ENCODE measurements at regions not wholly inside any gene's neighbourhood (a gene's known extent, or its start where the extent isn't known, plus 50 kb on each side); places are given as distances from the start of the nearest gene placed in this dataset.

DNA sequence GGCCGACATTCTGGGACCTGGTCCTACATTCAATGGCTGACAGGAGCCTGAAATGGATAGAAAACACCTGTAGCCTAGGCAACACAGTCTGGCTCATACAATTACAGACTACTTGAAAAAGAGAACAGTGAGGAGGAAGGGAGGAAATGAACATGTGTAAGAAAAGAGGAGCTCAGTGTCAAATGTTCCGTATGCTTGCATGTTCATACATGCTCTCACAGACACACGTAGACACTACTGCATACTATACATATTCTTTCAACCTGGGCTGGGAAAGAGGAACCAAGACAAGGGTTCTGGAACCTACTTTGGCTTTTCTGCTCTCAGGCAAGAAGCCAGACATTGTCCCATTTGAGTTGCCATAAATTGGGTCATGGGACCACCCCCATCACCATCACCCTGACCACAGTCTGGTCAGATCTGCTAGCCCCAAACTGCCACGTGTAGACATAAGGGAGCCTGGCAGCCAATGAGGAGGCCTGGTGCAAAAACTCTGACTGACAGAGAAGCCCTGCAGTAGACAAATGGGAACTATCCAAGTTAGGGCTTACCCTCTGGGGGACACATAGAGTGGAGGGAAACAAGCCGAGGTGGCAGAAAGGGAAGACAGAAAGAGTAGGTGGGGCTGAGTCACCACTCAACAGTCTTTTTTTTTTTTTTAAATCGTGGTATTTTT is 310.0 kb downstream of the SHQ1 start:
- H2AFZ ChIP-seq, result no peak overlapping the region
- TF ChIP-seq EZH2 (IDR thresholded peaks at IDR 0.05; ENCODE audit: borderline replicate concordance) (no peak), EZH2phosphoT487 (IDR thresholded peaks at IDR 0.05; ENCODE audit: low read depth, severe bottlenecking, unreplicated experiment) (no peak)
- TF ChIP-seq, protein P1, sequence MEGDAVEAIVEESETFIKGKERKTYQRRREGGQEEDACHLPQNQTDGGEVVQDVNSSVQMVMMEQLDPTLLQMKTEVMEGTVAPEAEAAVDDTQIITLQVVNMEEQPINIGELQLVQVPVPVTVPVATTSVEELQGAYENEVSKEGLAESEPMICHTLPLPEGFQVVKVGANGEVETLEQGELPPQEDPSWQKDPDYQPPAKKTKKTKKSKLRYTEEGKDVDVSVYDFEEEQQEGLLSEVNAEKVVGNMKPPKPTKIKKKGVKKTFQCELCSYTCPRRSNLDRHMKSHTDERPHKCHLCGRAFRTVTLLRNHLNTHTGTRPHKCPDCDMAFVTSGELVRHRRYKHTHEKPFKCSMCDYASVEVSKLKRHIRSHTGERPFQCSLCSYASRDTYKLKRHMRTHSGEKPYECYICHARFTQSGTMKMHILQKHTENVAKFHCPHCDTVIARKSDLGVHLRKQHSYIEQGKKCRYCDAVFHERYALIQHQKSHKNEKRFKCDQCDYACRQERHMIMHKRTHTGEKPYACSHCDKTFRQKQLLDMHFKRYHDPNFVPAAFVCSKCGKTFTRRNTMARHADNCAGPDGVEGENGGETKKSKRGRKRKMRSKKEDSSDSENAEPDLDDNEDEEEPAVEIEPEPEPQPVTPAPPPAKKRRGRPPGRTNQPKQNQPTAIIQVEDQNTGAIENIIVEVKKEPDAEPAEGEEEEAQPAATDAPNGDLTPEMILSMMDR (IDR thresholded peaks at IDR 0.05; ENCODE audit: poor library complexity), result no peak
- no peak for DNase-seq (ENCODE audit: low spot score)
- no peaks in the 10 kb centered on the region for H4K20me1 ChIP-seq (ENCODE audit: insufficient read depth, poor library complexity, severe bottlenecking)
- no peaks in the 10 kb centered on the region for H3K36me3 ChIP-seq (replicated peaks; ENCODE audit: insufficient read depth, low read depth)
- H3K27ac ChIP-seq, result no peak overlapping the region
- no peaks in the 10 kb centered on the region for H3K27me3 ChIP-seq
- 81% methylated on average over 6 of the region's 6 CpGs for WGBS (ENCODE audit: low lambda C conversion rate, missing lambda C conversion rate)
- H3K4me3 ChIP-seq, result no peak overlapping the region
- H3K79me2 ChIP-seq, result no peaks in the 10 kb centered on the region
- H3K9me3 ChIP-seq (ENCODE audit: low read depth), result no peaks in the 10 kb centered on the region
- H3K9me2 ChIP-seq (replicated peaks; ENCODE audit: insufficient read depth), result no peaks in the 10 kb centered on the region
- H3K4me1 ChIP-seq (ENCODE audit: insufficient read depth), result no peaks in the 10 kb centered on the region
- no peak overlapping the region for H3K4me2 ChIP-seq

DNA sequence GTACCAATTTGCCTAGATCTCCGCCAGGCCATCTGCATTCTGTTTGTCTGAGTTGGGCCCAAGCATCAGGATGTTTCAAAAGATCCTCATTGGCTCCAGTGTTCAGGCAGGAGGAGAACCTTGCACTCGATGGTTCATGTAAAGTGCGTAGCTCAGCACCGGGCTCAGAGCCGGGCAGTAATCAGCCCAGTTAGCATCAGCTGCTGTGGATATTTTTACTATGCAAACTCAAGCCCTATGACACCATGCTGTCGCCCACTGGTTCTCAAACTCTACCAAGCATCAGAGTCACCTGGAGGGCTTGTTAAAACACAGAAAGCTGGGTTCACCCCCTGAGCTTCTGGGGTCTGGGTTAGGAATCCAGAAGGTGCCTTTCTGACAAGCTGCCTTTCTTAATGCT is 310.8 kb downstream of the SHQ1 start:
- no peaks in the 10 kb centered on the region for H3K36me3 ChIP-seq (replicated peaks; ENCODE audit: insufficient read depth, low read depth)
- H4K20me1 ChIP-seq (ENCODE audit: insufficient read depth, poor library complexity, severe bottlenecking), result no peaks in the 10 kb centered on the region
- no peaks in the 10 kb centered on the region for H3K4me1 ChIP-seq (ENCODE audit: insufficient read depth)
- no peak overlapping the region for H2AFZ ChIP-seq
- no peak overlapping the region for H3K4me3 ChIP-seq
- no peaks in the 10 kb centered on the region for H3K79me2 ChIP-seq
- no peaks in the 10 kb centered on the region for H3K9me2 ChIP-seq (replicated peaks; ENCODE audit: insufficient read depth)
- no peaks in the 10 kb centered on the region for H3K9me3 ChIP-seq (ENCODE audit: low read depth)
- H3K4me2 ChIP-seq, result no peak overlapping the region
- no peak overlapping the region for H3K27ac ChIP-seq
- no peak for DNase-seq (ENCODE audit: low spot score)
- TF ChIP-seq EZH2phosphoT487 (IDR thresholded peaks at IDR 0.05; ENCODE audit: low read depth, severe bottlenecking, unreplicated experiment) (no peak), EZH2 (IDR thresholded peaks at IDR 0.05; ENCODE audit: borderline replicate concordance) (no peak)
- TF ChIP-seq, protein P1 (IDR thresholded peaks at IDR 0.05; ENCODE audit: poor library complexity), result no peak
- 92% methylated on average over 6 of the region's 6 CpGs for WGBS (ENCODE audit: low lambda C conversion rate, missing lambda C conversion rate)
- H3K27me3 ChIP-seq, result no peaks in the 10 kb centered on the region

DNA sequence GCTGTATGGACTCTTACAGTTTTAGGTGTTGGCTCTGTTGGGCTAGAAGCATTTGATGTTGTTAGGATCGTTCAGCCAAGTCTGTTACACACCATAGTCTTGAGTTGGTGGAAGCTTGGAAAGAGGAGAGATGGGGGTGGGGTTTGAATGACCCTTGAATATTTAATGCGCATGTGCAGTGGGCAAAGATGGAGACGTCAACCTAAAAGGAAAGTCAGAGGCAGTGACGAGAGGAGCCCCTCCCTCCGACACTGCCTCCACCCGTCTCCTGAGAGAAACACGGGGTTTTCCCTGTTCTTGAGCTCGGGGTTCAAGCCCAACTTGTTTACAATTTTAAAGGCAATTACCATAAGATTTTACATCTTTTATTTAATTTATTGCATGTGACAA is 311.4 kb downstream of the SHQ1 start:
- Histone ChIP-seq H3K27ac (no peak overlapping the region), H3K9me2 (replicated peaks; ENCODE audit: insufficient read depth) (no peaks in the 10 kb centered on the region), H3K79me2 (no peaks in the 10 kb centered on the region), H3K9me3 (ENCODE audit: low read depth) (no peaks in the 10 kb centered on the region), H3K27me3 (no peaks in the 10 kb centered on the region), H4K20me1 (ENCODE audit: insufficient read depth, poor library complexity, severe bottlenecking) (no peaks in the 10 kb centered on the region), H3K4me1 (ENCODE audit: insufficient read depth) (no peaks in the 10 kb centered on the region), H3K4me2 (no peak overlapping the region), H3K36me3 (replicated peaks; ENCODE audit: insufficient read depth, low read depth) (no peaks in the 10 kb centered on the region), H2AFZ (no peak overlapping the region), H3K4me3 (no peak overlapping the region)
- no peak for DNase-seq (ENCODE audit: low spot score)
- TF ChIP-seq EZH2phosphoT487 (IDR thresholded peaks at IDR 0.05; ENCODE audit: low read depth, severe bottlenecking, unreplicated experiment), result no peak
- TF ChIP-seq, protein P1 (IDR thresholded peaks at IDR 0.05; ENCODE audit: poor library complexity), result no peak
- TF ChIP-seq EZH2 (IDR thresholded peaks at IDR 0.05; ENCODE audit: borderline replicate concordance), result no peak
- 88% methylated on average over 8 of the region's 8 CpGs for WGBS (ENCODE audit: low lambda C conversion rate, missing lambda C conversion rate)

All from hepatocyte (in vitro differentiated cells).